ENCODE measurements at regions not wholly inside any gene's neighbourhood (a gene's known extent, or its start where the extent isn't known, plus 50 kb on each side); places are given as distances from the start of the nearest gene placed in this dataset.

DNA sequence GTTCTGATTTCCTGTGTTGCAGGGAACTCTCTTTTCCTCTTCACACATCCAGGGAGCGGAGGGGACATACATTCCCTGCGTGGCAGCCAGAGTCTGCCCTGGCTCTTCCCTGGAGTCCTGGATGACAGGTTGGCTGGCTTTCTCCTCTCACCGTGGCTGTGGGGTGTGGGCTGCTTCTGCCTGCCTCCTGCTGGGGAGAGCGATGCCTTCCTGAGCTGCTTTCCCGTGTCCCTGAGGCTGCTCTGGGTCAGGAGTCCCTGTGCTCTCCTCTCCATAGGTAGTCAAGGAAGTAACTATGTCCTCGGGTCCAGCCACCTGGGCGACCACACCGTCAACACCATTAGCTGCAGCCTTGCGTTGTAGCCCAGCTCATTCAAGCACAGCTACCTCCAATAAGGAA, 451.7 kb downstream of the QKI start:
- H3K4me3 ChIP-seq (ENCODE audit: insufficient read depth, low read depth, low read length) = no peak overlapping the region
- H3K36me3 ChIP-seq (ENCODE audit: control insufficient read depth, insufficient read depth, low read length) = no peaks in the 10 kb centered on the region
- H2BK15ac ChIP-seq (ENCODE audit: low read depth, low read length) = peak overlapping the region; percentile 38; the same call in 1 of the 3 replicates
- no peak overlapping the region; the same call in 1 of the 2 replicates for H4K91ac ChIP-seq (ENCODE audit: insufficient read depth, low read depth, low read length)
- H2BK5ac ChIP-seq (ENCODE audit: low read depth, low read length, poor library complexity, severe bottlenecking) = no peak overlapping the region
- H3K4ac ChIP-seq (ENCODE audit: low read depth, low read length) = peak overlapping the region; percentile 46; the same call in 1 of the 2 replicates
- ATAC-seq (ENCODE audit: low read depth) (no peak), DNase-seq (no peak)
- H4K8ac ChIP-seq (ENCODE audit: low read depth in 2 of 2, low read length in 2 of 2) = no peak overlapping the region
- no peak overlapping the region for H3K56ac ChIP-seq (ENCODE audit: extremely low read depth, insufficient read depth, low read length)
- peaks cover 3% of the 10 kb centered on the region; the same call in 1 of the 2 replicates for H3K9me1 ChIP-seq (ENCODE audit: insufficient read depth, low read length)
- TF ChIP-seq BHLHE40 (IDR thresholded peaks at IDR 0.05; ENCODE audit: low read depth, low read length) = no peak
- no peak for TF ChIP-seq SMC3 (IDR thresholded peaks at IDR 0.05; ENCODE audit: low read depth, low read length)
- TF ChIP-seq, protein P1, sequence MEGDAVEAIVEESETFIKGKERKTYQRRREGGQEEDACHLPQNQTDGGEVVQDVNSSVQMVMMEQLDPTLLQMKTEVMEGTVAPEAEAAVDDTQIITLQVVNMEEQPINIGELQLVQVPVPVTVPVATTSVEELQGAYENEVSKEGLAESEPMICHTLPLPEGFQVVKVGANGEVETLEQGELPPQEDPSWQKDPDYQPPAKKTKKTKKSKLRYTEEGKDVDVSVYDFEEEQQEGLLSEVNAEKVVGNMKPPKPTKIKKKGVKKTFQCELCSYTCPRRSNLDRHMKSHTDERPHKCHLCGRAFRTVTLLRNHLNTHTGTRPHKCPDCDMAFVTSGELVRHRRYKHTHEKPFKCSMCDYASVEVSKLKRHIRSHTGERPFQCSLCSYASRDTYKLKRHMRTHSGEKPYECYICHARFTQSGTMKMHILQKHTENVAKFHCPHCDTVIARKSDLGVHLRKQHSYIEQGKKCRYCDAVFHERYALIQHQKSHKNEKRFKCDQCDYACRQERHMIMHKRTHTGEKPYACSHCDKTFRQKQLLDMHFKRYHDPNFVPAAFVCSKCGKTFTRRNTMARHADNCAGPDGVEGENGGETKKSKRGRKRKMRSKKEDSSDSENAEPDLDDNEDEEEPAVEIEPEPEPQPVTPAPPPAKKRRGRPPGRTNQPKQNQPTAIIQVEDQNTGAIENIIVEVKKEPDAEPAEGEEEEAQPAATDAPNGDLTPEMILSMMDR (conservative IDR thresholded peaks at IDR 0.05; ENCODE audit: low read depth, low read length) = no peak
- no peak for TF ChIP-seq CHD1 (IDR thresholded peaks at IDR 0.05; ENCODE audit: low read depth, low read length)
- no peak for TF ChIP-seq RCOR1 (IDR thresholded peaks at IDR 0.05; ENCODE audit: insufficient replicate concordance, low read length)
- no peak for TF ChIP-seq RAD21 (IDR thresholded peaks at IDR 0.05; ENCODE audit: low read length)
- no peak for TF ChIP-seq FOS (IDR thresholded peaks at IDR 0.05; ENCODE audit: low read depth, low read length)
- TF ChIP-seq, protein P2, sequence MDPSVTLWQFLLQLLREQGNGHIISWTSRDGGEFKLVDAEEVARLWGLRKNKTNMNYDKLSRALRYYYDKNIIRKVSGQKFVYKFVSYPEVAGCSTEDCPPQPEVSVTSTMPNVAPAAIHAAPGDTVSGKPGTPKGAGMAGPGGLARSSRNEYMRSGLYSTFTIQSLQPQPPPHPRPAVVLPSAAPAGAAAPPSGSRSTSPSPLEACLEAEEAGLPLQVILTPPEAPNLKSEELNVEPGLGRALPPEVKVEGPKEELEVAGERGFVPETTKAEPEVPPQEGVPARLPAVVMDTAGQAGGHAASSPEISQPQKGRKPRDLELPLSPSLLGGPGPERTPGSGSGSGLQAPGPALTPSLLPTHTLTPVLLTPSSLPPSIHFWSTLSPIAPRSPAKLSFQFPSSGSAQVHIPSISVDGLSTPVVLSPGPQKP (IDR thresholded peaks at IDR 0.05; ENCODE audit: borderline replicate concordance, low read depth, low read length) = no peak
- TF ChIP-seq MXI1 (IDR thresholded peaks at IDR 0.05; ENCODE audit: borderline replicate concordance, low read depth, low read length) = no peak
- peak overlapping the region; percentile 80 for H2BK20ac ChIP-seq (ENCODE audit: low read depth, low read length)
- no peak overlapping the region for H4K5ac ChIP-seq (ENCODE audit: low read depth, low read length)
- no peak overlapping the region for H3K23ac ChIP-seq (ENCODE audit: low read depth, low read length)
- H3K9ac ChIP-seq (ENCODE audit: low read depth, low read length) = no peak overlapping the region
- H2AK9ac ChIP-seq (replicated peaks; ENCODE audit: low read depth, low read length, poor library complexity) = peak overlapping the region; percentile 62
- H3K4me2 ChIP-seq (ENCODE audit: low read depth, low read length) = no peak overlapping the region
- no peaks in the 10 kb centered on the region for H4K20me1 ChIP-seq (ENCODE audit: insufficient read depth, low read length)
- no peaks in the 10 kb centered on the region for H3K9me3 ChIP-seq (ENCODE audit: control insufficient read depth, insufficient read depth, low read length)
- 0 out of 2 replicates have a peak overlapping the region, but pooled peaks have one; percentile 43 for H2BK120ac ChIP-seq (ENCODE audit: low read depth, low read length)
- in situ Hi-C loops (cut with MboI; ENCODE audit: low sequenced_read_pairs) = no loop called here
- BruUV-seq (replicated peaks) = no TSS peak
- H2AFZ ChIP-seq (replicated peaks; ENCODE audit: low read length, poor library complexity) = no peak overlapping the region
- 0 out of 2 replicates have a peak, but pooled peaks cover 2% of the 10 kb centered on the region for H3K4me1 ChIP-seq (ENCODE audit: control insufficient read depth, insufficient read depth, low read length)
- dilution Hi-C loops (cut with HindIII; ENCODE audit: low sequenced_read_pairs, unreplicated experiment) = no loop called here
- H3K27me3 ChIP-seq (ENCODE audit: control insufficient read depth, insufficient read depth, low read length) = no peaks in the 10 kb centered on the region
- H3K27ac ChIP-seq (ENCODE audit: insufficient read depth, low read length) = no peak overlapping the region
- 60% methylated on average over 2 of the region's 9 CpGs; no CpG with 5 or more reads in 1 of the 2 experiments for WGBS, 2 experiments (ENCODE audit: extremely low coverage in 2 of 2, insufficient read length in 1 of 2)
- no peak overlapping the region for H3K18ac ChIP-seq (ENCODE audit: low read depth, low read length)
- no peak overlapping the region for H3K14ac ChIP-seq (replicated peaks; ENCODE audit: low read depth, low read length)
- POLR2A ChIA-PET (ENCODE audit: unreplicated experiment) = no interaction called here
- intact Hi-C loops (cut with micrococcal nuclease) = loop anchor here (5.0 to 10.0 kb wide), 2 partner anchors 281 to 429 kb away; no protein-coding TSS in a partner anchor
- CTCF ChIA-PET = no interaction called here
- 0 out of 2 replicates have a peak overlapping the region, but pooled peaks have one; percentile 3 for H2AK5ac ChIP-seq (ENCODE audit: low read depth, low read length)
- H3K79me1 ChIP-seq (ENCODE audit: low read depth in 1 of 2, low read length in 2 of 2) = peaks cover 0 to 7% of the 10 kb centered on the region in 2 experiments; a peak in 2 of 4 replicates

Data from IMR-90 (cell line).